Mesothelial cell of epicardium (in vitro differentiated cells): ENCODE measurements at regions not wholly inside any gene's neighbourhood (a gene's known extent, or its start where the extent isn't known, plus 50 kb on each side); places are given as distances from the start of the nearest gene placed in this dataset.

Experiments used
- DNase-seq, 2 experiments: peaks; one replicate each; pipeline ENCODE4 v3.0.0; 2021; ENCODE audit warnings: low spot score in 2 of 2; ENCODE audit not compliant: unreplicated experiment in 2 of 2
- H3K27ac Mint-ChIP-seq: 2 replicates; pipeline ENCODE4 v1.8.0; 2021; ENCODE audit warnings: mixed read lengths
- H3K27me3 Mint-ChIP-seq: 2 replicates; pipeline ENCODE4 v1.8.0; 2021; ENCODE audit warnings: low read depth, mixed read lengths
- H3K36me3 Mint-ChIP-seq: 2 replicates; pipeline ENCODE4 v1.8.0; 2021; ENCODE audit warnings: mixed read lengths
- H3K4me1 Mint-ChIP-seq: 2 replicates; pipeline ENCODE4 v1.8.0; 2021; ENCODE audit warnings: mixed read lengths
- H3K4me3 Mint-ChIP-seq: 2 replicates; pipeline ENCODE4 v1.8.0; 2021; ENCODE audit warnings: mild to moderate bottlenecking, moderate library complexity, mixed read lengths
- H3K9me3 Mint-ChIP-seq: 2 replicates; pipeline ENCODE4 v1.8.0; 2021; ENCODE audit warnings: mixed read lengths
- CTCF ChIP-seq: fragments of 200-600 bp; sonication (generic); IDR thresholded peaks from one replicate; pipeline ENCODE4 v1.5.0; 2021; ENCODE audit warnings: antibody characterized with exemption; ENCODE audit not compliant: unreplicated experiment

DNA sequence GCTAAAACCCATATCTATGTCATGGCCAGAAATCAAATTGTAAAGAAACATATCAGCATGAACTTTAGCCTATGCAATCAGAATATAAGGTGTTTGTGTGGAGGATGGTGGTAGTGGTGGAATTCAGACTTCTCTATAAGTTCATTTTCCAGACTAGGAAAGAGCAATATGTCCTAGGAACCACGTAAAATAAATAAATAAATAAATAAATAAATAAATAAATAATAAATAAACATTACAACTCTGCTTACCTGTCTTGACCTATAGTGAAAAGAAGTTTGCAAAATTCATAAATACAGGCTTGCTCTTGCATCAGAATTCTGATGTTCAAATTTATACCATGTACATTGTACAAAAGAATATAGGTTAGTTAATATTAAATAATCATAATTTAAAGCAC is 1382.6 kb upstream of the ADGRL2 start:
- no peaks in the 10 kb centered on the region for H3K27me3 Mint-ChIP-seq
- H3K4me3 Mint-ChIP-seq: no peak overlapping the region
- H3K27ac Mint-ChIP-seq: no peak overlapping the region
- no peak for TF ChIP-seq CTCF
- no peak for DNase-seq
- H3K9me3 Mint-ChIP-seq: peaks cover 6% of the 10 kb centered on the region
- no peaks in the 10 kb centered on the region for H3K36me3 Mint-ChIP-seq
- H3K4me1 Mint-ChIP-seq: no peaks in the 10 kb centered on the region

- no peaks in the 10 kb centered on the region for H3K36me3 Mint-ChIP-seq
- peaks cover 6% of the 10 kb centered on the region for H3K9me3 Mint-ChIP-seq
- TF ChIP-seq CTCF: no peak
- no peaks in the 10 kb centered on the region for H3K27me3 Mint-ChIP-seq
- no peak for DNase-seq
- H3K4me1 Mint-ChIP-seq: no peaks in the 10 kb centered on the region
- H3K4me3 Mint-ChIP-seq: no peak overlapping the region
- no peak overlapping the region for H3K27ac Mint-ChIP-seq
Observed at GRCh38 chr1:80417671-80418070, 1383.1 kb upstream of the ADGRL2 start.

DNA sequence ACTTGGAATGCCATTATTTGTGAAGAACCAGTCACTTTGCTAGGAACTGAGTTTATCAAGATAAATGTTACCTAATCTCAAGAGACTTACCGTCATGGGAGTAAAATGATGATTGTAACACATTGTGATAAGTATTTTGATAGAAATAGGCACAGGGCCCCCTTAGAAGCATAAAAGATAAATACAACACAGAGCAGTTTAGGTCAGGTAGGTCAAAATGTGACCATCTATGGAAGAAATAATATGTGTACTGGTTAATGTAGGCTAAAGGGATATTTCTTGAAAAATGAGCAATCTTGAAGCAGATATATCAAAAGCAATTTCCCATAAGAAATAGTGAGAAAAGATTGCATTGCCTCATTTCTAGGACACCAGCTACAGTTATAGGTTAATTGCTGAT is 1386.8 kb upstream of the ADGRL2 start:
- Mint-ChIP-seq H3K9me3 (peaks cover 14% of the 10 kb centered on the region), H3K27me3 (no peaks in the 10 kb centered on the region), H3K4me1 (no peaks in the 10 kb centered on the region), H3K36me3 (no peaks in the 10 kb centered on the region), H3K4me3 (no peak overlapping the region), H3K27ac (no peak overlapping the region)
- DNase-seq: no peak
- no peak for TF ChIP-seq CTCF

- H3K4me3 Mint-ChIP-seq: no peak overlapping the region
- no peaks in the 10 kb centered on the region for H3K4me1 Mint-ChIP-seq
- DNase-seq: no peak
- H3K27me3 Mint-ChIP-seq: peaks cover 2% of the 10 kb centered on the region
- no peak overlapping the region for H3K27ac Mint-ChIP-seq
- peaks cover 11% of the 10 kb centered on the region for H3K9me3 Mint-ChIP-seq
- TF ChIP-seq CTCF: no peak
- H3K36me3 Mint-ChIP-seq: no peaks in the 10 kb centered on the region
Observed at GRCh38 chr1:80410233-80410632, 1390.5 kb upstream of the ADGRL2 start.

DNA sequence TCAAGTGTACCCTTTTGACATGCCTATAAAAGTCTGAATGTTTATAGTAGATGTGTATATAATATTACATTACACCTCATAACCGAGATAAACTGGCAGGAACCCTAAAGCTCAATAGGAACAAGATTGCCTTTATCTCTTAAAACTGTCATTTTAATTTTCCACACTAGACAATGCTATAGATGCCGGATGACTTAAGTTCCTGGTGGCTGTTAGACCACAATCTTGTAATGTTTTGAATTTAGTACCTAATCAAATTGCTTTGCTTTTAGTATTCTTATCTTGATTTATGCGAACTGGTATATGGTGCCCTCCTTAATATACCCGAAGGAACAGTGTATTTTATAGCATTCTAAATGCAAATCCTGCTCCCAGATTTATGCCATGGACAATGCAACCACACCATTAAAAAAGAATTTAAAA is 1397.0 kb upstream of the ADGRL4 start:
- Mint-ChIP-seq H3K36me3 (peaks cover 4% of the 10 kb centered on the region), H3K9me3 (peaks cover 11% of the 10 kb centered on the region), H3K4me3 (no peak overlapping the region), H3K27ac (no peak overlapping the region), H3K4me1 (peaks cover 13% of the 10 kb centered on the region), H3K27me3 (peaks cover 2% of the 10 kb centered on the region)
- no peak for DNase-seq
- no peak for TF ChIP-seq CTCF

GRCh38 chr1:80402625-80403024 is 1396.1 kb upstream of the ADGRL4 start:
- no peak overlapping the region for H3K27ac Mint-ChIP-seq

More at GRCh38 chr1:80402625-80403024, 1396.1 kb upstream of the ADGRL4 start:
- H3K4me1 Mint-ChIP-seq: peaks cover 13% of the 10 kb centered on the region
- H3K9me3 Mint-ChIP-seq: peaks cover 12% of the 10 kb centered on the region
- peaks cover 2% of the 10 kb centered on the region for H3K27me3 Mint-ChIP-seq
- DNase-seq: no peak
- no peak for TF ChIP-seq CTCF
- H3K36me3 Mint-ChIP-seq: peaks cover 4% of the 10 kb centered on the region
- H3K4me3 Mint-ChIP-seq: no peak overlapping the region
